AG10803 (cell line): ENCODE measurements at regions not wholly inside any gene's neighbourhood (a gene's known extent, or its start where the extent isn't known, plus 50 kb on each side); places are given as distances from the start of the nearest gene placed in this dataset.
"Not testable (repeated sequence)": the region's sequence is repeated elsewhere in the genome, so short reads cannot be mapped to it uniquely, and the experiment has no call there.

Experiments used
- DNase-seq: peaks from one replicate; pipeline ENCODE4 v3.0.0; 2010; ENCODE audit warnings: low read depth
- H3K4me3 ChIP-seq: 2 replicates; pipeline ENCODE4 v1.5.1; 2011; ENCODE audit warnings: mild to moderate bottlenecking, low read length, control low read depth
- CTCF ChIP-seq: conservative IDR thresholded peaks from 2 replicates; pipeline ENCODE4 v1.5.1; 2011; ENCODE audit warnings: mild to moderate bottlenecking, low read length, control low read depth, inconsistent platforms

GRCh38 chr11:41534861-41535260 lies 75.4 kb upstream of the LRRC4C start:
- no peak for DNase-seq
- H3K4me3 ChIP-seq = no peak overlapping the region
- no peak for TF ChIP-seq CTCF

GRCh38 chr11:41536021-41536568 lies 76.6 kb upstream of the LRRC4C start:
- DNase-seq = no peak
- H3K4me3 ChIP-seq = no peak overlapping the region
- TF ChIP-seq CTCF = no peak

- not testable (repeated sequence) for DNase-seq, H3K4me3 ChIP-seq
Observed at GRCh38 chr11:41544902-41545301, 85.5 kb upstream of the LRRC4C start.

GRCh38 chr11:41578421-41579051 lies 119.1 kb upstream of the LRRC4C start:
- TF ChIP-seq CTCF = no peak
- no peak for DNase-seq
- H3K4me3 ChIP-seq = no peak overlapping the region

GRCh38 chr11:41579546-41579945 lies 120.1 kb upstream of the LRRC4C start:
- DNase-seq = no peak
- TF ChIP-seq CTCF = no peak
- no peak overlapping the region for H3K4me3 ChIP-seq

- peak; percentile 35 for DNase-seq
- no peak overlapping the region for H3K4me3 ChIP-seq
- no peak for TF ChIP-seq CTCF
Observed at GRCh38 chr11:41609511-41609910, 150.1 kb upstream of the LRRC4C start.

- no peak overlapping the region for H3K4me3 ChIP-seq
- peak; percentile 8 for DNase-seq
- peak; percentile 45 for TF ChIP-seq CTCF
Observed at GRCh38 chr11:41612415-41612814, 153.0 kb upstream of the LRRC4C start.
